ENCODE measurements at regions not wholly inside any gene's neighbourhood (a gene's known extent, or its start where the extent isn't known, plus 50 kb on each side); places are given as distances from the start of the nearest gene placed in this dataset.

DNA sequence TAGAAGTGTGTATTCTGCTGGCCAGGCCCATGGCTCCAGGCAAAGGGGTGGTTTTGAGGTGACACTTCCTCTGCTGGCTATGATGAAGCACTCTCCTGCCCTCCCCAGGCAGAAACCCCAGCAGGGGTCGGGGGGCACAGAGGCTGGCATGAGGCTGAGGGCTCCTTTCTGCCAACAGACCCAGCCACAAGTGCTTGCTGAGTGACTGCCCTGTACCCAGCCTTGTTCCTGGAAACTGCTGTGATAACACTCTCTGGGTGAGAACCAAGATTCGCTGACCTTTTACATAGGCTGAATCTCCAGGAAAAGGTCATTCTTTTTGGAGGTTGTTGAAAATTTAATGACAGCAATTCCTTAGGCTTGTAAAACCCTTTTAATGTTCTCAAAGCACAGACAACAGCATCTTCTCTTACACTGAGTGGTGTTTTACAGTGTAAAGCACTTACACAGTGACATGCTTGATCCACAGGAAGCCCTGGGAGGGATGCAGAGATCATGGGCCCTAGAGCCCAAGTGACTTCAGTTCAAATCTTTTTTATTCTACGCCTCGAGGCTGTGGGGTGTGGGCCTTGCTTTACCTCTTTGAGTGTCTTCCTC, 155.5 kb upstream of the FGGY start:
- DNase-seq (ENCODE audit: low read depth in 1 of 2, low spot score in 1 of 2): no peak

DNA sequence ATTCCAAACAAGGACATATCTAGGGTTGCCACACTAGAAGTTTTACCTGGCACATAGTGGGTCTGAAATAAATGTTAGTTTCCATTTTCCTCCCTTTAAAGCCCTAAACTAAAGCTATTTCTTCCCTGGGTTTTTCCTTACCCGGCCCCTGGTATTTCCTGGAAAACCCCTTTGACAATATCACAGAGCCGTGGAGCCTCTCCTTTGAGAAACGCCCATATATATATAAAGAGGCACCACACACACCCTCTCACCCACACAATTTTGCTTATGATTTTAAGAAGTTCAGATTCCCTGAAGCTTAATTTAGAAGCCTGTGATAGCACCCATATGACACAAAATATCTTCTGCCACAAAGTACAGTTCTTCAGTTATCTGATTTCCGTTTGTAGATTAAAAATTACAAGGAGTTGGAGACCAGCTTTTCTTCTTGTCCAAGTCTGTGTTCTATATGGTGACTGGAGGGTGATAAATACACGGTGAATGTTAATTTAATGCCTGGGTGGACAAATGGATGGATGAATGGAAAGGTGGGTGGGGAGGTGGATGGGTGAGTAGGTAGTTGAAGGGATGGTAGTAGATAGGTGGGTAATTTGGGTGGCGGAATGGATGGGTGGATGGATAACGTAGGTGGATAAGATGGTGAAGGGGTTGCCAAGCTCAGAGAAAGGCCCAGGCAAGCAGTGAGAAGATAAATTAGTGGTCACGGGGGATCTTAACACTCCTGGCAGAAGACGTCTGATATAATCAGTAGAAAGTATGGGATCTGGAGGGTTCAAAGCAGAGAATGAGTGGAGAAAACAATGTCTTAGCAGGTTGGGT, 154.4 kb upstream of the FGGY start:
- no peak for DNase-seq (ENCODE audit: low read depth in 1 of 2, low spot score in 1 of 2)

DNA sequence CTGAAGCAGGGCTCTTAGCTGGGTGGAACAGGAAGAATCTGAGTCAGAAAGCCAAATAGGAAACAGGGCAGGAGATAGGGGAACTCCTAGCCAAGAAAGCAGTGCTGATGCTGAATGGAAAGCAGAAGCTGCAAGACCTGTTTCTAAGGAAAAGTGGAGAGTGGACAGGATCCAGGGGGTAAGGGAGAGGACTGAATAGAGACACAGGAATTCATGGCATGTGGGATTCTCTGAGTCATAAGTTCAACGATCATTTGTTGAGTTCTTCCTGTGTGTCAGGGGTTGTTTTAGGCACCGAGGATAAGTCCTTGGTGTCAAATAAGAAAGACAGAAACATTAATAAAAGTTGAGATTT, 153.8 kb upstream of the FGGY start:
- no peak for DNase-seq (ENCODE audit: low read depth in 1 of 2, low spot score in 1 of 2)

DNA sequence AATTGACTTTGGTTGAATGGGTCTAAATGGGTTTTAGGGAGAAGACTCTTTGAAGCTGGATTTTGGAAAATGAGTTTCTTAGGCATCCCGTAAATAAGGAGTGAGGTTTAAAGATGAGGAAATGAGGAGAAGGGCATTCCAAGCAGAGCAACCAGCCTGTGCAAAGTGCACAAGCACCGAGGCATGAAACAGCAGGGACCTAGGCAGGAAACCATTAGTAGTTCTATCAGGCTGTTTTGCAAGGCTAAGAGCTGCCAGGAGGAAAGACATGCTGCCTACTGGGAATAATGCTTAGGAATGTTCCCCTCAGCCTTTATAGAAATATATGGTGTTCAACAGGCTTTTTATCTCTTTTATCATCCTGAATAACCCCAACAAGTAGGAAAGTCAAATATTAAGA, 153.1 kb upstream of the FGGY start:
- DNase-seq (ENCODE audit: low read depth in 1 of 2, low spot score in 1 of 2): no peak

DNA sequence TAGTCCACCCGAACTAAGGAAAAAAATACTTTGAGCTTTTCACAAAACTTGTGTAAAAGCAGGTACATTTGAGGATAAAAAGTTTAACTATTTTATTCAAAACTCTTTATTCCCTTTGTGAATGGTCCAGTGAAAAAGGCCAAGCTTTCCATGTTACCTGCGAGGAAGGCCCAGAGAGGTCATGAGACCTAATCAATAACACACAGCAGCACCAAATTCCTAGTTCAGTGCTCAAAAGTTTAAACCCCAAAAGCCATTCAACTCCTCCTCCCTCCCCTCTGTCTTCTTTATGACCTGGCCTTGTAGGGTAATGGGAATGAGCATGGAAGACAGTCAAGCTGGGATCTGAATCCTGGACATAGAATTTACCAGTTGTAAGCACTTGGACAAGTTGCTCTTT, 151.9 kb upstream of the FGGY start:
- DNase-seq (ENCODE audit: low read depth in 1 of 2, low spot score in 1 of 2): no peak

DNA sequence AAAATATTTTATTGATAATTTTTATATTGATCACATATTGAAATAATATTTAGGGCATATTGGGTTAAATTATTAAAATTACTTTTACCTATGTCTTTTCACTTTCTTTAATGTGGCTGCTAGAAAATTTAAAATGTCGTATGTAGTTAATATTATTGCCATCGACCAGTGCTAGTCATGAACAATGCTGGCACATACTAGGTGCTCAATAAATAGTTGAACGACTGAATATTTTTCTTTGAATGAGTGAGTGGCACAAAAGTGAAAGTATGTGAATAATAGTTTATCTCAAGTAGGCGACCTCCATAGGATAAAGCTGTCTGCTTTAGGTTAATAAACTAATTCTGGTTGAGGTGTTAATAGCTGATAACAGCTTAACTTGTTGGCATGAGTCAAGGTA, 150.8 kb upstream of the FGGY start:
- no peak for DNase-seq (ENCODE audit: low read depth in 1 of 2, low spot score in 1 of 2)

DNA sequence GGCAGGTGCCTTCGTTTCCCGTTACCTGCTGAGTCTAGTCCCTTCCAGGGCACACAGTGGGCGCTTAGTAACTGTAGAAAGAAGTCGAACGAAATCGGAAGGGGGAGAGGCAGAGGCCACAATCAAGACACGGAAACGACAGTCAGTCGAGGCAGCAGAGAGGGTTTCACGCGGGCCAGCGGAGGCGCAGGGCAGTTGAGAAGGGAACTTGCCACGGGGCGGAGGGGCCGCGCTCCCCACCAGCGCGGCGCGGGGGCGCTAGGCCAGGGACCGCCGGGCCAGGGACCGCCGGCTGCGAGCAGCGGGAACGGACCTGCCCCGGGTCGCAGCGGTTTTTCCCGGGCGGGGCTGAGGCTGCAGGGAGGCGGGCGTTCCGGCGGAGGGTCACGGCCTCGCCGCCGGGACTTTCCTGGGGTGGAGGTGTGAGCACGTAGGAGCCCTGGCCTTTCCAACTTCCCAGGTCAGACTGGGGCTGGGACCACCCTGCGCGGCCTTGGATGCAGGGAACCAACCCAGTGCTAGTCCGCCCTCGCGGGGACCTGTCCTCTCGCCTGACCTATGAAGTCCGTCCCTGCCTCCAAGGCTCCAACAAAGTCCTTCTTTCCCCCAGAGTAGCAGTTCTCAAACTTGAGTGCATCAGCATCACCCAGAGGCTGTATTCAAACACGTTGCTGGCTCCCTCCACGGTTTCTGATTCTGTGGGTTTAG, 150.1 kb upstream of the FGGY start:
- peak; percentile 7 to 24 for DNase-seq (ENCODE audit: low read depth in 1 of 2, low spot score in 1 of 2)

- no peak for DNase-seq (ENCODE audit: low read depth in 1 of 2, low spot score in 1 of 2)
These were observed 147.5 kb upstream of the FGGY start for GRCh38 chr1:59149435-59149834.

- no peak for DNase-seq (ENCODE audit: low read depth in 1 of 2, low spot score in 1 of 2)
These were observed 146.1 kb upstream of the FGGY start for GRCh38 chr1:59150577-59151386.

DNA sequence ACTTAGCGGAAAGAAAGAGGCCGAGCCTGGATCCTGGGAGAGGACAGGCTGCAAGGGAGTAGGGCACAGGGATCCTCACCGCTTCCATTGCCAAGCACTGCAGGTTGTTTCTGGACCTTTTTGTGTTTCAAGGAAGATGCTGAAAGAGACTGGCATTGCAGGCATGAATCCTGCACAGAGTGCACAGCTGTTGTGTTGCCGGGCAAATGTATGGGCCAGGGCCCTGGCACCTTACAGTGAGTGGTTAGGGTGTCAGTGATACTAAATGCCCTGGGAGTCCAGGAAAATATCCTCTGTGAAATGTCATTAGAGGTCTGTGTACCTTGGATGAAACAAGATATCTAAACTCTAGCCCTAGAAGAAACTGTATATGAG, 145.5 kb upstream of the FGGY start:
- no peak for DNase-seq (ENCODE audit: low read depth in 1 of 2, low spot score in 1 of 2)

- DNase-seq (ENCODE audit: low read depth in 1 of 2, low spot score in 1 of 2): no peak
These were observed 145.0 kb upstream of the FGGY start for GRCh38 chr1:59151860-59152259.

- no peak for DNase-seq (ENCODE audit: low read depth in 1 of 2, low spot score in 1 of 2)
These were observed 144.4 kb upstream of the FGGY start for GRCh38 chr1:59152511-59152910.

DNA sequence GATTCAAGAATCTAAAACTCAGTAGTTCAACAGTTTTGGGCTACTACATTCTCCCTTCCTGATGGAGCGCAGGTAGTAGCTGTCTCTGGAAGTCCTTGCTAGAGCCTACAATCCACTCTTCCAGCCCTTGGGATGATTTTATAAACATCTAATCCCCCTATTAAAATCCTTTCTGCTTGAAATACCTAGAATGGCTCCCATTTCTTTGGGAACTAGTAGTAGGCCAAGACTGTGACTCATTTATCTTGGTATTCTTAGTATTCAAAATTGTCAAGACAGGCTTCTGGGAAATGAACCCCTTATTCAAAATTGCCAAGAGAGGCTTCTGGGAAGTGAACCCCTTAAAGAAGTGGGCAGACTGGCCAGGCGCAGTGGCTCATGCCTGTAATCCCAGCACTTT, 142.5 kb upstream of the FGGY start:
- no peak for DNase-seq (ENCODE audit: low read depth in 1 of 2, low spot score in 1 of 2)

- DNase-seq (ENCODE audit: low read depth in 1 of 2, low spot score in 1 of 2): no peak
These were observed 141.5 kb upstream of the FGGY start for GRCh38 chr1:59155351-59155750.

GRCh38 chr1:59156051-59156450, 140.8 kb upstream of the FGGY start:
- DNase-seq (ENCODE audit: low read depth in 1 of 2, low spot score in 1 of 2): no peak

- DNase-seq (ENCODE audit: low read depth in 1 of 2, low spot score in 1 of 2): no peak
These were observed 140.2 kb upstream of the FGGY start for GRCh38 chr1:59156526-59157199.

GRCh38 chr1:59158321-59158720, 138.6 kb upstream of the FGGY start:
- no peak for DNase-seq (ENCODE audit: low read depth in 1 of 2, low spot score in 1 of 2)

DNA sequence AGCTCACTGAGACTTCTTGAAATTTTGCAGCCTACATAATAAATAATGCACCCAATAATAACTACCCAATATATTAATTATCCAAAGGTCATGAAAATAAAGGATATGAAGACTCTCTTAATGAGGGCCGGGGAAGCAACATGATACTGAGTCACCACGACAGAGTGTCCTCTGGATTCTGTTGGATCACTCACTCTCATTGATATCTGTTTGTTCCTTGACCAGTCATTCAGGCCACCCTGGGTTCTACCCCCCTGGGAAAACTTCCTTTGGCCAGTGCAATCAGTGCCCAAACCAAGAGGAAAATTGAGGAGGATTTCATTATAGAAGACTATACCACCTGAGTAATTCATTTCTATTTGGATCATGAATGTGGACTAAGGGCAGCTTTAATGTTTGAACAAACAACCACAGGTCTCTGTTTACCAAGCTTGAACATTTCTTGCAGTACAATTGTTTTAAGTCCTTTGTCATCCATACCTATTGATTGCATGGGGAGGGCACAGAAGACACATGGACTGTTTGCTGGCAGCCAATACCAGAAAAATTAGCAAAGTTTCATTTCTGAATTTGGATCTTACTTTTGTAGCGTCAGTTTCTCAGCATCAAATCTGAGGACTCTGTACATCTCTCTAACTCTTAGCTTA, 137.2 kb upstream of the FGGY start:
- DNase-seq (ENCODE audit: low read depth in 1 of 2, low spot score in 1 of 2): no peak

DNA sequence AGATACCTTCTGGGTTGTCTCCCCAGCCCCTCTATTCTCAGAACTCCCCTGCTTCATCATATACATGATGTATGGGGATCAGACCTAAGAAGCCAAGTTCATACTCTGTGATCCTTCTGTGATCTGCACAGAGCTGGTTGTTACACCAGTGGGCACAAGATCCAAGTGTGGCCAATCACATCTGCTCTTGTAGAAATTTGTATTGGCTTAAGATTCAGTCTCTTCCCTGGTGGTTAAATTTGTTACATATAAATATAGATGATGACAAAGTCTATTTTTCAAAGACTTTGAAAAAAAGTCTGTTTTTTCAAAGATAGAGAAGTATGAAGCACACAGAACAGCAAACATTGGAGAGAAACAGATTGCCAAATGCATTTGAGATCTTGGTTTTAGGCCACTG, 135.8 kb upstream of the FGGY start:
- no peak for DNase-seq (ENCODE audit: low read depth in 1 of 2, low spot score in 1 of 2)

DNA sequence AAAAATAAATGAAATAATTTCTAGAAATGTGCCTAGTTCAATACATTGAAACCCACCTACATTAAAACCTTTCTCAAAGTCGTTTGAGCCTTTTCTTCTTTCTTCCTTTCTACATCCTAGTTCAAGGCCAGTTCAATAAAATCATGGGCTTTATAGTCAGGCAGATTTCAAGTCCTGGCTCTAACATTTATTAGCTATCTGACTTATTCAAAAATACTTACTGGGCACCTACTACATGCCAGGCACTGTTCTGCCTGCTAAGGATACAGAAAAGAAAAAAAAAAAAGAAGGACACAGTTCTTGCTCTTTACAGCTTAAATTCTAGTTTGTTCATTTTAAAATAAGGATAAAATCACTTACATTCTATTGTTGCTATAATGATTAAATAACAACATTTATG, 134.2 kb upstream of the FGGY start:
- DNase-seq (ENCODE audit: low read depth in 1 of 2, low spot score in 1 of 2): no peak

Data from stimulated activated CD4-positive, alpha-beta T cell treated with anti-CD3 and anti-CD28 coated beads, Interleukin-15, amount 100 ng/mL, for 1 hour (primary cell).